Heart right ventricle (tissue), 16 donors: ENCODE measurements at regions not wholly inside any gene's neighbourhood (a gene's known extent, or its start where the extent isn't known, plus 50 kb on each side); places are given as distances from the start of the nearest gene placed in this dataset.

ENCODE experiments used
- ATAC-seq, 8 donors: fragments of 200-7000 bp; cut with Tn5 transposase; one replicate each; pipeline ENCODE4 v1.9.1; 2020; ENCODE audit warnings: mild to moderate bottlenecking in 8 of 8, moderate library complexity in 8 of 8, moderate number of reproducible peaks in 1 of 8
- DNase-seq, 2 donors: peaks; one replicate each; pipeline ENCODE4 v3.0.0-alpha.2; 2020
- H3K27ac ChIP-seq, 10 donors: fragments of 200-600 bp; sonication (generic) in 2 of 10; one replicate each; pipeline versions ENCODE4 v1.5.0 to v1.8.0; 2020 to 2022; ENCODE audit warnings: mild to moderate bottlenecking in 3 of 10
- H3K27me3 ChIP-seq, 7 donors: fragments of 200-600 bp; one replicate each; pipeline ENCODE4 v1.8.0; 2021 to 2022; ENCODE audit warnings: mild to moderate bottlenecking in 2 of 7
- H3K36me3 ChIP-seq, 9 donors: fragments of 200-600 bp; sonication (generic) in 1 of 9; one replicate each; pipeline versions ENCODE4 v1.5.0 to v1.8.0; 2020 to 2022; ENCODE audit warnings: mild to moderate bottlenecking in 2 of 9
- H3K4me1 ChIP-seq, 9 donors: fragments of 200-600 bp; sonication (generic) in 1 of 9; one replicate each; pipeline versions ENCODE4 v1.5.0 to v1.8.0; 2020 to 2022; ENCODE audit warnings: mild to moderate bottlenecking in 4 of 9
- H3K4me3 ChIP-seq, 10 donors: fragments of 200-600 bp; sonication (generic) in 2 of 10; one replicate each; pipeline versions ENCODE4 v1.5.0 to v1.8.0; 2020 to 2022; ENCODE audit warnings: mild to moderate bottlenecking in 7 of 10, moderate library complexity in 2 of 10
- H3K9me3 ChIP-seq, 11 donors: fragments of 200-600 bp in 10 of 11; sonication (generic) in 2 of 11; one replicate each; pipeline versions ENCODE4 v1.5.0 to v1.8.0; 2013 to 2022; ENCODE audit warnings: mild to moderate bottlenecking in 2 of 11, control low read depth in 1 of 11, moderate library complexity in 1 of 11
- CTCF ChIP-seq, 9 donors: fragments of 200-600 bp; sonication (generic) in 2 of 9; IDR thresholded peaks; one replicate each; pipeline versions ENCODE4 v1.5.0 to v1.8.0; 2021 to 2022; ENCODE audit warnings: antibody characterized with exemption in 9 of 9, mild to moderate bottlenecking in 5 of 9, moderate library complexity in 1 of 9
- WGBS, 2 donors: extraction: QIAGEN DNeasy Blood & Tissue Kit; methylation state at CpG; one replicate each; pipeline ENCODE4 v1.1.7; 2013; ENCODE audit warnings: inconsistent platforms in 1 of 2; 5-methylcytosine and 5-hydroxymethylcytosine counted together
- intact Hi-C, 10 donors: fragments of 100-400 bp; cut with DNase I; formaldehyde crosslinking; loops; one replicate each; pipeline versions ENCODE4 v1.11.1 to v1.14.2; 2022
- donor health status: Arrhythmogenic right ventricular cardiomyopathy.
- donor health status: ischemic (EF 13 %, LVEDD 7.1; RV severe dilation, severe dysfunction).
- donor health status: healthy with polysubstance abuse.
- donor health status: DM: no; HTN: yes; CAD: no.
- donor health status: DM: no; HTN: no; CAD: no.
- donor health status: ischemic (EF 25% LVEDD 6.9; RV normal size, moderate dysfunction).
- donor health status: ischemic (EF 25% LVEDD 5.7; RV mildly dilated, moderate dysfunction).
- donor health status: healthy.
- donor health status: DM: yes; HTN: yes; CAD: no.
- donor health status: Ischemic cardiomyopathy.
- donor health status: ischemic (EF 35%, LVEDD 5.7; RV mildly dilated, moderate dysfunction).
- donor health status: nonischemic (EF 11% LVEDD 7.7; RV severe dilation, severe dysfunction).
- donor health status: DM: yes; HTN: yes; CAD: no.
- donor health status: PGD.
- donor health status: ischemic (EF 29% LVEDD 5.4; RV normal size, mild dysfunction).
- donor health status: nonischemic (EF 23%, LVEDD 6.1; RV moderate dilation, normal function).

- H3K4me1 ChIP-seq, result peaks cover 0 to 12% (median 0%) of the 10 kb centered on the region in 9 donors
- intact Hi-C loops, result no loop called here
- H3K27ac ChIP-seq, result no peak overlapping the region
- no peak for TF ChIP-seq CTCF (IDR thresholded peaks at IDR 0.05)
- 94% methylated on average over 3 of the region's 3 CpGs for WGBS, 2 donors
- H3K4me3 ChIP-seq, result no peak overlapping the region
- DNase-seq (no peak), ATAC-seq (no peak)
- peaks cover 0 to 2% (median 0%) of the 10 kb centered on the region in 11 donors for H3K9me3 ChIP-seq
- no peaks in the 10 kb centered on the region for H3K27me3 ChIP-seq
- no peaks in the 10 kb centered on the region for H3K36me3 ChIP-seq
Observed at GRCh38 chr16:72286936-72287620, 115.1 kb upstream of the PMFBP1 start.

- DNase-seq, result no peak
- Histone ChIP-seq H3K27me3 (no peaks in the 10 kb centered on the region), H3K9me3 (peaks cover 0 to under 1% (median 0%) of the 10 kb centered on the region in 11 donors), H3K4me3 (no peak overlapping the region), H3K36me3 (no peaks in the 10 kb centered on the region), H3K4me1 (no peaks in the 10 kb centered on the region), H3K27ac (no peak overlapping the region)
- intact Hi-C loops, result no loop called here
- 91 to 92% methylated on average over 6 of the region's 6 CpGs for WGBS, 2 donors
- TF ChIP-seq CTCF (IDR thresholded peaks at IDR 0.05), result no peak
- no peak for ATAC-seq
Observed at GRCh38 chr16:72285728-72286127, 113.8 kb upstream of the PMFBP1 start.

- DNase-seq, result no peak
- Histone ChIP-seq H3K27me3 (no peaks in the 10 kb centered on the region), H3K9me3 (no peaks in the 10 kb centered on the region), H3K4me3 (no peak overlapping the region), H3K4me1 (no peaks in the 10 kb centered on the region), H3K27ac (no peak overlapping the region), H3K36me3 (no peaks in the 10 kb centered on the region)
- no peak for TF ChIP-seq CTCF (IDR thresholded peaks at IDR 0.05)
- intact Hi-C loops, result no loop called here
- 84 to 90% methylated on average over 5 of the region's 5 CpGs for WGBS, 2 donors
- no peak for ATAC-seq
Observed at GRCh38 chr16:72285324-72285723, 113.4 kb upstream of the PMFBP1 start.

- ATAC-seq (no peak), DNase-seq (no peak)
- no peaks in the 10 kb centered on the region for H3K36me3 ChIP-seq
- no peak overlapping the region for H3K27ac ChIP-seq
- TF ChIP-seq CTCF (IDR thresholded peaks at IDR 0.05), result no peak
- 90 to 91% methylated on average over 13 of the region's 13 CpGs for WGBS, 2 donors
- intact Hi-C loops, result no loop called here
- H3K9me3 ChIP-seq, result no peaks in the 10 kb centered on the region
- no peaks in the 10 kb centered on the region for H3K4me1 ChIP-seq
- no peak overlapping the region for H3K4me3 ChIP-seq
- H3K27me3 ChIP-seq, result no peaks in the 10 kb centered on the region
Observed at GRCh38 chr16:72284042-72284789, 112.3 kb upstream of the PMFBP1 start.
